ES-I3 (cell line): ENCODE measurements at regions not wholly inside any gene's neighbourhood (a gene's known extent, or its start where the extent isn't known, plus 50 kb on each side); places are given as distances from the start of the nearest gene placed in this dataset.

Experiments
- H3K36me3 ChIP-seq: 2 replicates; pipeline ENCODE4 v1.6.1; 2013; ENCODE audit warnings: mild to moderate bottlenecking, low read length, control low read depth, moderate library complexity; ENCODE audit not compliant: insufficient read depth
- H3K4me1 ChIP-seq: 2 replicates; pipeline ENCODE4 v1.6.1; 2013; ENCODE audit warnings: mild to moderate bottlenecking, control low read depth, low read length; ENCODE audit not compliant: insufficient read depth
- H3K9ac ChIP-seq: 2 replicates; pipeline ENCODE4 v1.6.1; 2013; ENCODE audit warnings: low read depth, mild to moderate bottlenecking, low read length, moderate library complexity
- H3K9me3 ChIP-seq: 2 replicates; pipeline ENCODE4 v1.6.1; 2013; ENCODE audit warnings: mild to moderate bottlenecking, low read length, moderate library complexity; ENCODE audit not compliant: control insufficient read depth, insufficient read depth

GRCh38 chr18:75958683-75959082, 531.2 kb upstream of the SMIM21 start:
- Histone ChIP-seq H3K9ac (no peak overlapping the region), H3K9me3 (no peaks in the 10 kb centered on the region; the same call in 1 of the 2 replicates), H3K4me1 (no peaks in the 10 kb centered on the region), H3K36me3 (no peaks in the 10 kb centered on the region)

- Histone ChIP-seq H3K36me3 (no peaks in the 10 kb centered on the region), H3K4me1 (no peaks in the 10 kb centered on the region), H3K9me3 (peaks cover 9% of the 10 kb centered on the region), H3K9ac (no peak overlapping the region)
Measured at GRCh38 chr18:75945265-75945933, 517.9 kb upstream of the SMIM21 start.

GRCh38 chr18:75937306-75937705, 509.8 kb upstream of the SMIM21 start:
- H3K36me3 ChIP-seq, result no peaks in the 10 kb centered on the region; the same call in 1 of the 2 replicates
- H3K9ac ChIP-seq, result no peak overlapping the region
- peaks cover 7% of the 10 kb centered on the region for H3K9me3 ChIP-seq
- H3K4me1 ChIP-seq, result peaks cover 12% of the 10 kb centered on the region; the same call in 1 of the 2 replicates

GRCh38 chr18:75936862-75937261, 509.4 kb upstream of the SMIM21 start:
- H3K9me3 ChIP-seq, result peaks cover 4% of the 10 kb centered on the region; the same call in 1 of the 2 replicates
- H3K9ac ChIP-seq, result no peak overlapping the region
- no peaks in the 10 kb centered on the region; the same call in 1 of the 2 replicates for H3K36me3 ChIP-seq
- H3K4me1 ChIP-seq, result peaks cover 12% of the 10 kb centered on the region; the same call in 1 of the 2 replicates

GRCh38 chr18:75931079-75931478, 503.6 kb upstream of the SMIM21 start:
- Histone ChIP-seq H3K36me3 (no peaks in the 10 kb centered on the region), H3K4me1 (no peaks in the 10 kb centered on the region)

GRCh38 chr18:75928706-75929105, 501.2 kb upstream of the SMIM21 start:
- H3K9me3 ChIP-seq, result no peaks in the 10 kb centered on the region
- H3K4me1 ChIP-seq, result no peaks in the 10 kb centered on the region
- no peak overlapping the region for H3K9ac ChIP-seq
- no peaks in the 10 kb centered on the region for H3K36me3 ChIP-seq

More at GRCh38 chr18:75931079-75931478, 503.6 kb upstream of the SMIM21 start:
- no peak overlapping the region for H3K9ac ChIP-seq
- H3K9me3 ChIP-seq, result no peaks in the 10 kb centered on the region

- no peaks in the 10 kb centered on the region for H3K4me1 ChIP-seq
- H3K9ac ChIP-seq, result no peak overlapping the region
- H3K9me3 ChIP-seq, result no peaks in the 10 kb centered on the region
- no peaks in the 10 kb centered on the region for H3K36me3 ChIP-seq
Measured at GRCh38 chr18:75927791-75928190, 500.3 kb upstream of the SMIM21 start.

GRCh38 chr18:75926811-75927210, 499.3 kb upstream of the SMIM21 start:
- H3K4me1 ChIP-seq, result no peaks in the 10 kb centered on the region
- no peak overlapping the region for H3K9ac ChIP-seq
- H3K36me3 ChIP-seq, result no peaks in the 10 kb centered on the region
- no peaks in the 10 kb centered on the region for H3K9me3 ChIP-seq

- no peaks in the 10 kb centered on the region for H3K4me1 ChIP-seq
- no peak overlapping the region for H3K9ac ChIP-seq
- no peaks in the 10 kb centered on the region for H3K36me3 ChIP-seq
- H3K9me3 ChIP-seq, result no peaks in the 10 kb centered on the region
Measured at GRCh38 chr18:75923169-75923568, 495.7 kb upstream of the SMIM21 start.

GRCh38 chr18:75916624-75916982, 489.1 kb upstream of the SMIM21 start:
- Histone ChIP-seq H3K4me1 (no peaks in the 10 kb centered on the region), H3K9me3 (no peaks in the 10 kb centered on the region), H3K36me3 (no peaks in the 10 kb centered on the region), H3K9ac (peak overlapping the region; percentile 68; the same call in 1 of the 2 replicates)

- H3K9ac ChIP-seq, result peak overlapping the region; percentile 68; the same call in 1 of the 2 replicates
- no peaks in the 10 kb centered on the region for H3K9me3 ChIP-seq
- no peaks in the 10 kb centered on the region for H3K36me3 ChIP-seq
- no peaks in the 10 kb centered on the region for H3K4me1 ChIP-seq
Measured at GRCh38 chr18:75915941-75916623, 488.6 kb upstream of the SMIM21 start.

- Histone ChIP-seq H3K36me3 (no peaks in the 10 kb centered on the region), H3K9ac (no peak overlapping the region), H3K9me3 (no peaks in the 10 kb centered on the region), H3K4me1 (peaks cover 4% of the 10 kb centered on the region; the same call in 1 of the 2 replicates)
Measured at GRCh38 chr18:75912829-75913228, 485.3 kb upstream of the SMIM21 start.

GRCh38 chr18:75904416-75904815, 476.9 kb upstream of the SMIM21 start:
- no peaks in the 10 kb centered on the region for H3K4me1 ChIP-seq
- H3K9ac ChIP-seq, result no peak overlapping the region
- H3K36me3 ChIP-seq, result no peaks in the 10 kb centered on the region
- no peaks in the 10 kb centered on the region for H3K9me3 ChIP-seq

- Histone ChIP-seq H3K36me3 (no peaks in the 10 kb centered on the region), H3K9me3 (no peaks in the 10 kb centered on the region), H3K4me1 (peaks cover 8% of the 10 kb centered on the region)
Measured at GRCh38 chr18:75898651-75899050, 471.1 kb upstream of the SMIM21 start.

GRCh38 chr18:75897386-75897785, 469.9 kb upstream of the SMIM21 start:
- H3K9me3 ChIP-seq, result no peaks in the 10 kb centered on the region
- H3K36me3 ChIP-seq, result no peaks in the 10 kb centered on the region
- no peak overlapping the region for H3K9ac ChIP-seq
- peaks cover 8% of the 10 kb centered on the region for H3K4me1 ChIP-seq

More at GRCh38 chr18:75898651-75899050, 471.1 kb upstream of the SMIM21 start:
- no peak overlapping the region for H3K9ac ChIP-seq
